Left lung (tissue), 4 donors: ENCODE measurements at regions not wholly inside any gene's neighbourhood (a gene's known extent, or its start where the extent isn't known, plus 50 kb on each side); places are given as distances from the start of the nearest gene placed in this dataset.

Source experiments
- ATAC-seq: fragments of 200-7000 bp; cut with Tn5 transposase; one replicate; pipeline ENCODE4 v1.9.1; 2020; ENCODE audit warnings: moderate library complexity
- DNase-seq, 4 donors: peaks; one replicate each; pipeline ENCODE4 v3.0.0-alpha.2; 2013 to 2020
- H3K27ac ChIP-seq, 2 donors: fragments of 200-600 bp; sonication (generic) in 1 of 2; one replicate each; pipeline versions ENCODE4 v1.5.0 to v1.8.0; 2020 to 2021
- H3K27me3 ChIP-seq, 2 donors: fragments of 200-600 bp; sonication (generic) in 1 of 2; one replicate each; pipeline versions ENCODE4 v1.5.0 to v1.8.0; 2020 to 2021
- H3K36me3 ChIP-seq, 2 donors: fragments of 200-600 bp; sonication (generic) in 1 of 2; one replicate each; pipeline versions ENCODE4 v1.5.0 to v1.8.0; 2020 to 2021
- H3K4me1 ChIP-seq, 2 donors: fragments of 200-600 bp; one replicate each; pipeline ENCODE4 v1.8.0; 2021
- H3K4me3 ChIP-seq, 2 donors: fragments of 200-600 bp; sonication (generic) in 1 of 2; one replicate each; pipeline versions ENCODE4 v1.5.0 to v1.8.0; 2020 to 2021; ENCODE audit warnings: mild to moderate bottlenecking in 1 of 2
- H3K9me3 ChIP-seq, 2 donors: fragments of 200-600 bp; sonication (generic) in 1 of 2; one replicate each; pipeline versions ENCODE4 v1.5.0 to v1.8.0; 2020 to 2021
- CTCF ChIP-seq, 2 donors: fragments of 200-600 bp; sonication (generic) in 1 of 2; IDR thresholded peaks; one replicate each; pipeline versions ENCODE4 v1.5.0 to v1.8.0; 2021; ENCODE audit warnings: antibody characterized with exemption in 2 of 2
- intact Hi-C, 2 donors: fragments of 100-400 bp; cut with DNase I; formaldehyde crosslinking; loops; one replicate each; pipeline versions ENCODE4 v1.11.2 to v1.14.2; 2022
- donor health status: DM: no; HTN: yes; CAD: no.
- donor health status: DM: no; HTN: no; CAD: no.

- Histone ChIP-seq H3K36me3 (no peaks in the 10 kb centered on the region), H3K4me1 (peaks cover 0 to 10% of the 10 kb centered on the region in 2 donors), H3K4me3 (no peak overlapping the region), H3K9me3 (peaks cover 0 to 2% of the 10 kb centered on the region in 2 donors), H3K27me3 (no peaks in the 10 kb centered on the region), H3K27ac (peak overlapping the region in 1 of 2 donors; percentile 25)
- no peak for ATAC-seq
- TF ChIP-seq CTCF (IDR thresholded peaks at IDR 0.05): no peak
- intact Hi-C loops: no loop called here
- DNase-seq: no peak
Observed at GRCh38 chr14:85948153-85948552, 418.2 kb downstream of the FLRT2 start.

DNA sequence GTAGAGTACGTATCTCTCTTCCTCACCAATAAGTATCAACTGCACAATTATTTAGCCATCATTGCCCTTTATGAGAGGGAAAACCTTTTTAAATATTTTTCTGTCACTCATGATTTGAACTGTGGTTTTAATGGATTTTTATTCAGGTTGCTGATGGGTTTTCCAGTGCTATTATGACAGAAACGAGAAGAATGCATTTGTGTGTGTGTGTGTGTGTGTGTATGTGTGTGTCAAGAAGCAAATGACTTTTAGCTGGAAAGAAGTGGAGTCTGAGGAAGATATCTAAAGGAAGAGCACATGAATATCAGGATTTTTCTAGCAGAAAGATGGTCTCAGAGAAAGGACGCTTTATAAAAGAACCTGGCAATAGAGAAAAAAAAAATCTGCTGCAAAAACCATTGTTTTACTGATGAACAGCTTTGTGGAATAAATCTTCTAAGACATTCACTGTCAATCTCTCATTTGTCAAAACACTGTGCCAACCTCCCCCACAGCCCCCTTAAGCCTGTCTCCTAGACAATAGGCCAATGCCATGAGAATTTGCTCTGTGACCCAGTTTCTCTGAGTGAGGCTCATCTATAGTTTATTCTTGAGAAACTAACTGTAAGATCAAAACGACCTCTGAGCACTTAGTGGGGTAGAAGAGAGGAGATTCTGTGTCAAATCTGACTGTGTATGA, 417.7 kb downstream of the FLRT2 start:
- H3K27ac ChIP-seq: peak overlapping the region in 1 of 2 donors; percentile 25
- peaks cover 0 to 14% of the 10 kb centered on the region in 2 donors for H3K4me1 ChIP-seq
- no peaks in the 10 kb centered on the region for H3K36me3 ChIP-seq
- no peak for ATAC-seq
- H3K27me3 ChIP-seq: no peaks in the 10 kb centered on the region
- H3K9me3 ChIP-seq: peaks cover 0 to 2% of the 10 kb centered on the region in 2 donors
- H3K4me3 ChIP-seq: no peak overlapping the region
- DNase-seq: no peak
- intact Hi-C loops: no loop called here
- TF ChIP-seq CTCF (IDR thresholded peaks at IDR 0.05): no peak

DNA sequence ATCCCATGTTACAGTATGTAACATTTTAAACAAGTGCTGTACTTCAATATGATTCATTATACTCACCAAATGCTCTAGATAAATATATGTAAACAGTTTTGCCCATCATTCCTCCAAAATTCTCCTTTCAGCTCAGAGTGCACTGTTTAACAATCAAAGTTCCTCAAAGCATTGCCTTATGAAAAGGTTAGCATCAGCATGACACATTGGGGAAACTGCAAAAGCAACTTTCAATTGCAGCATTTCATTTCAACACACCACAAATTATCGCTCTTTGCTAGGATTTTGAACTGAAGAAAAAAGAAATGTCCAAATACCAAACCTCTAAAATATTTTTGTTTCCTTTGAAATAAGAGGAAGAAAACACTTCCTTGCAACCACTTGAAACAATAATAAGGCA, 413.2 kb downstream of the FLRT2 start:
- H3K9me3 ChIP-seq: peaks cover 0 to 10% of the 10 kb centered on the region in 2 donors
- peaks cover 0 to 18% of the 10 kb centered on the region in 2 donors for H3K4me1 ChIP-seq
- peak; percentile 26 for ATAC-seq
- H3K36me3 ChIP-seq: no peaks in the 10 kb centered on the region
- intact Hi-C loops: no loop called here
- H3K27ac ChIP-seq: no peak overlapping the region
- no peak for TF ChIP-seq CTCF (IDR thresholded peaks at IDR 0.05)
- no peaks in the 10 kb centered on the region for H3K27me3 ChIP-seq
- DNase-seq: no peak
- no peak overlapping the region for H3K4me3 ChIP-seq

DNA sequence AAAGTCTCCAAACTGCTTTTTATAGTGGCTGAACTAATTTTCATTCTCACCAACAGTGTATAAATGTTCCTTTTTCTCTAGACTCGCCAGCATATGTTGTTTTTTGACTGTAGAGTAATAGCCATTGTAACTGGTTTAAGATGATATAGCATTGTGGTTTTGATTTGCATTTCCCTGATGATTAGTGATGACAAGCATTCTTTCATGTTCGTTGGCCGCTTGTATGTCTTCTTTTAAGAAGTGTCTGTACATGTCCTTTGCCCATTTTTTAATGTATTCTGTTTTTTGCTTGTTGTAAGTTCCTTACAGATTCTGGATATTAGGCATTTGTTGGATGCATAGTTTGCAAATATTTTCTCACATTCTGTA, 404.9 kb downstream of the FLRT2 start:
- H3K27me3 ChIP-seq: no peaks in the 10 kb centered on the region
- peaks cover 0 to 7% of the 10 kb centered on the region in 2 donors for H3K4me1 ChIP-seq
- H3K4me3 ChIP-seq: peak overlapping the region; percentile 21 to 39
- intact Hi-C loops: no loop called here
- TF ChIP-seq CTCF (IDR thresholded peaks at IDR 0.05): no peak
- H3K27ac ChIP-seq: peak overlapping the region; percentile 30 to 64
- peaks cover 0 to 12% of the 10 kb centered on the region in 2 donors for H3K9me3 ChIP-seq
- no peak for ATAC-seq
- no peak for DNase-seq
- no peaks in the 10 kb centered on the region for H3K36me3 ChIP-seq

GRCh38 chr14:85934123-85934885, 404.4 kb downstream of the FLRT2 start:
- ATAC-seq (peak; percentile 81), DNase-seq (peak in 2 of 4 donors; percentile 2 to 37)
- Histone ChIP-seq H3K4me3 (peak overlapping the region; percentile 21 to 39), H3K4me1 (peaks cover 0 to 7% of the 10 kb centered on the region in 2 donors), H3K9me3 (peaks cover 0 to 12% of the 10 kb centered on the region in 2 donors), H3K27me3 (no peaks in the 10 kb centered on the region), H3K27ac (peak overlapping the region; percentile 30 to 64), H3K36me3 (no peaks in the 10 kb centered on the region)
- intact Hi-C loops: no loop called here
- no peak for TF ChIP-seq CTCF (IDR thresholded peaks at IDR 0.05)
